ENCODE measurements at regions not wholly inside any gene's neighbourhood (a gene's known extent, or its start where the extent isn't known, plus 50 kb on each side); places are given as distances from the start of the nearest gene placed in this dataset.

DNA sequence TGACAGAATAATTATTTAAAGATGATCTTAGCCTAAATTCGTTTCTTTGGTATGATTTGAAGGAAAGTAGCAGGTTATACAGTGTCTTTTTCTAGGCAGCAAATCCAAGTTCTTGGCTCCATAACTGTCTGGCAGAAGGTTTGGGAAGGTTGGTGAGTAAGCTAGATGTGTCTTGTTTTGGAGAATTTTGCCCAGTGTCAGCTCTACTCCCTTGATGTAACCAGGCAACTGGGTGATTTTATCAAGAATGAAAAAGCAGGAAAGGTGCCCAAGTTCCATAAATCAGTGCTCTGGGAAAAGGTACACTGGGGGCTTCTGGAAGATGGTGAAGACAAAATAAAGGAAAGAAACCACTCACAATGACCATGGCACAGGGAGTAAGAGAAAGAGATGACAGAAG is 71.5 kb upstream of the USP47 start:
- no peak overlapping the region for H3K27ac ChIP-seq (ENCODE audit: low read depth in 2 of 2, low read length in 1 of 2)
- H3K4me1 ChIP-seq (ENCODE audit: control insufficient read depth in 1 of 2, insufficient read depth in 2 of 2, low read depth in 1 of 2, low read length in 1 of 2) = no peaks in the 10 kb centered on the region
- H3K27me3 ChIP-seq (ENCODE audit: insufficient read depth) = peaks cover 7% of the 10 kb centered on the region; the same call in 1 of the 2 replicates
- DNase-seq = no peak
- no peak for TF ChIP-seq RAD21 (IDR thresholded peaks at IDR 0.05; ENCODE audit: low read length)
- no peak for TF ChIP-seq NFIC (IDR thresholded peaks at IDR 0.05; ENCODE audit: borderline replicate concordance)
- TF ChIP-seq EP300 (IDR thresholded peaks at IDR 0.05; ENCODE audit: borderline replicate concordance in 1 of 2, low read depth in 1 of 2, low read length in 1 of 2) = no peak
- TF ChIP-seq MEF2A (IDR thresholded peaks at IDR 0.05; ENCODE audit: borderline replicate concordance, low read depth) = no peak
- TF ChIP-seq RXRA (IDR thresholded peaks at IDR 0.05; ENCODE audit: borderline replicate concordance, low read depth) = no peak
- TF ChIP-seq FOXJ3 (CRISPR knock-in tag; IDR thresholded peaks at IDR 0.05) = no peak
- no peak for TF ChIP-seq RFX5 (IDR thresholded peaks at IDR 0.05; ENCODE audit: low read length)
- no peak overlapping the region for H3K4me2 ChIP-seq
- no peak overlapping the region for H3K4me3 ChIP-seq (ENCODE audit: low read depth in 2 of 2, low read length in 1 of 2)
- no peaks in the 10 kb centered on the region for H3K36me3 ChIP-seq (replicated peaks in 1 of 2; ENCODE audit: control insufficient read depth in 1 of 2, insufficient read depth in 2 of 2, low read length in 1 of 2)
- no peaks in the 10 kb centered on the region for H3K9me2 ChIP-seq
- 0% methylated on average over 1 of the region's 1 CpG for WGBS (ENCODE audit: low lambda C conversion rate)
- no peaks in the 10 kb centered on the region for H3K9me3 ChIP-seq
- H3F3A ChIP-seq (replicated peaks; ENCODE audit: insufficient read depth) = no peaks in the 10 kb centered on the region
- no peaks in the 10 kb centered on the region for H4K20me1 ChIP-seq (ENCODE audit: insufficient read depth)
- H3K79me2 ChIP-seq (ENCODE audit: insufficient read depth) = no peaks in the 10 kb centered on the region
- ChIA-PET POLR2A (no interaction called here), CTCF (no interaction called here)
- H3K9ac ChIP-seq = no peak overlapping the region
- H2AFZ ChIP-seq (ENCODE audit: low read depth) = no peak overlapping the region

GRCh38 chr11:11769782-11770181 is 72.0 kb upstream of the USP47 start:
- no peaks in the 10 kb centered on the region for H3K4me1 ChIP-seq (ENCODE audit: control insufficient read depth in 1 of 2, insufficient read depth in 2 of 2, low read depth in 1 of 2, low read length in 1 of 2)
- no peaks in the 10 kb centered on the region for H3K9me2 ChIP-seq
- CTCF ChIA-PET = interaction anchor here (2.7 kb wide), 1 partner anchor 18 kb away, joined by 15 read pairs; no protein-coding TSS in a partner anchor
- H3K36me3 ChIP-seq (replicated peaks in 1 of 2; ENCODE audit: control insufficient read depth in 1 of 2, insufficient read depth in 2 of 2, low read length in 1 of 2) = no peaks in the 10 kb centered on the region
- no peak overlapping the region for H3K4me2 ChIP-seq
- no peaks in the 10 kb centered on the region for H3K9me3 ChIP-seq
- H3K27me3 ChIP-seq (ENCODE audit: insufficient read depth) = peaks cover 2% of the 10 kb centered on the region; the same call in 1 of the 2 replicates
- H3K79me2 ChIP-seq (ENCODE audit: insufficient read depth) = no peaks in the 10 kb centered on the region
- H2AFZ ChIP-seq (ENCODE audit: low read depth) = no peak overlapping the region
- TF ChIP-seq, protein P1, sequence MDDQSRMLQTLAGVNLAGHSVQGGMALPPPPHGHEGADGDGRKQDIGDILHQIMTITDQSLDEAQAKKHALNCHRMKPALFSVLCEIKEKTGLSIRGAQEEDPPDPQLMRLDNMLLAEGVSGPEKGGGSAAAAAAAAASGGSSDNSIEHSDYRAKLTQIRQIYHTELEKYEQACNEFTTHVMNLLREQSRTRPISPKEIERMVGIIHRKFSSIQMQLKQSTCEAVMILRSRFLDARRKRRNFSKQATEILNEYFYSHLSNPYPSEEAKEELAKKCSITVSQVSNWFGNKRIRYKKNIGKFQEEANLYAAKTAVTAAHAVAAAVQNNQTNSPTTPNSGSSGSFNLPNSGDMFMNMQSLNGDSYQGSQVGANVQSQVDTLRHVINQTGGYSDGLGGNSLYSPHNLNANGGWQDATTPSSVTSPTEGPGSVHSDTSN (IDR thresholded peaks at IDR 0.05) = no peak
- no peak for TF ChIP-seq TEAD4 (IDR thresholded peaks at IDR 0.05; ENCODE audit: borderline replicate concordance, insufficient read depth)
- TF ChIP-seq NRF1 (IDR thresholded peaks at IDR 0.05; ENCODE audit: low read depth, low read length) = no peak
- TF ChIP-seq CHD2 (IDR thresholded peaks at IDR 0.05; ENCODE audit: low read length, partially characterized antibody) = no peak
- TF ChIP-seq YY1 (IDR thresholded peaks at IDR 0.05; ENCODE audit: low read depth) = no peak
- no peak for TF ChIP-seq ZBTB33 (IDR thresholded peaks at IDR 0.05; ENCODE audit: borderline replicate concordance, low read depth)
- TF ChIP-seq CTCF (IDR thresholded peaks at IDR 0.05) = no peak
- no peaks in the 10 kb centered on the region for H4K20me1 ChIP-seq (ENCODE audit: insufficient read depth)
- POLR2A ChIA-PET = no interaction called here
- H3K9ac ChIP-seq = no peak overlapping the region
- H3K27ac ChIP-seq (ENCODE audit: low read depth in 2 of 2, low read length in 1 of 2) = no peak overlapping the region
- H3F3A ChIP-seq (replicated peaks; ENCODE audit: insufficient read depth) = no peaks in the 10 kb centered on the region
- no peak for DNase-seq
- no peak overlapping the region for H3K4me3 ChIP-seq (ENCODE audit: low read depth in 2 of 2, low read length in 1 of 2)

Data from SK-N-SH (cell line).